Stimulated activated naive CD8-positive, alpha-beta T cell treated with anti-CD3 and anti-CD28 coated beads, Interleukin-15, amount 100 ng/mL, for 72 hours (primary cell): ENCODE measurements at regions not wholly inside any gene's neighbourhood (a gene's known extent, or its start where the extent isn't known, plus 50 kb on each side); places are given as distances from the start of the nearest gene placed in this dataset.

Experiments used
- ATAC-seq: fragments of 150-1000 bp; cut with Tn5 transposase; 2 replicates; pipeline ENCODE4 v1.10.0; 2021; ENCODE audit warnings: mild to moderate bottlenecking, moderate library complexity
- DNase-seq, 2 donors: peaks; one replicate each; pipeline ENCODE4 v3.0.0; 2021 to 2022
- H3K27ac Mint-ChIP-seq, 2 donors: one replicate each; pipeline ENCODE4 v1.8.0; 2022; ENCODE audit warnings: mild to moderate bottlenecking in 2 of 2, mixed read lengths in 2 of 2, moderate library complexity in 2 of 2
- H3K27me3 Mint-ChIP-seq: one replicate; pipeline ENCODE4 v1.8.0; 2022; ENCODE audit warnings: mixed read lengths
- H3K4me1 Mint-ChIP-seq: one replicate; pipeline ENCODE4 v1.8.0; 2022; ENCODE audit warnings: mild to moderate bottlenecking, mixed read lengths
- H3K4me3 Mint-ChIP-seq, 2 donors: one replicate each; pipeline ENCODE4 v1.8.0; 2022; ENCODE audit warnings: mild to moderate bottlenecking in 2 of 2, mixed read lengths in 2 of 2, moderate library complexity in 1 of 2
- H3K9me3 Mint-ChIP-seq, 2 donors: one replicate each; pipeline ENCODE4 v1.8.0; 2022; ENCODE audit warnings: mixed read lengths in 2 of 2

DNA sequence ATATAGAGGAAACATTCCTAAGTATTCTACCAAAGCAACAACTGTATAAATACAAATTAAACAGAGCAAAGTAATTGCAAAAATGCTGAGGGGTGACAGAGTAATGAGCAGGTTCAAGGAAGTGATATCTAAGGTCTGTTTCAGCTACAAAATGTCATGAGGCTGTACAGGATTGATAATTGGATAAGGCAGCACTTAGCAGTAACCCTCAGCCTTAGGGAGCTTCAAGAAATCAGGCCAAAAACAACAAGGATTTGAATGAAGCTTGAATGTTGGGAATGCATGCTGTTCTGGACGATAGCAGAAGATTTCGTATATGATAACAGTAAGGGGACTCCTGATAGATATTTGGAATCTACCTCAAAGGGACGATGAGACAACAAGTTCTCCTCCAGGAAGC, 142.0 kb upstream of the MMADHC start:
- Mint-ChIP-seq H3K4me1 (no peaks in the 10 kb centered on the region), H3K27ac (no peak overlapping the region), H3K27me3 (no peaks in the 10 kb centered on the region), H3K9me3 (no peaks in the 10 kb centered on the region), H3K4me3 (no peak overlapping the region)
- no peak for ATAC-seq
- no peak for DNase-seq

DNA sequence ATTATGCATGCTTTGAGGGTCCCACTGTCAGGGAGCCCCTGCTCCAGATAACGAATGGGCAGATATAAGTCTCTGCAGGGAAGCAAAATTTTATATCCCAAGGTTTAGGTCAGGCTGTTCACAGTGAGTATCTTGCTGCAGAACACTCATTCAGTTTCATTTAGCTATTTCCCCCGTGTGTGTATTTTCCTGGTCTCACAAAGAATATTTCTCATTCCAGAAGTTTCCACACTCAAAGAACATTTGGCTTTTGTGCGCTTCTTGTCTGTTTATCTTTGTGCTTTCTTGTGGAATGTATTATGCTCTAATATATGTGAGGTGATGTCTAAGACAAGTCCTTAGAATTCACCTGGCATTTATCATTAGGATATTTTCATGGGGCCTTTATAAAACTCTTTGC, 140.4 kb upstream of the MMADHC start:
- no peaks in the 10 kb centered on the region for H3K4me1 Mint-ChIP-seq
- ATAC-seq = no peak
- no peak for DNase-seq
- peaks cover 0 to under 1% of the 10 kb centered on the region in 2 donors for H3K9me3 Mint-ChIP-seq
- no peak overlapping the region for H3K4me3 Mint-ChIP-seq
- no peak overlapping the region for H3K27ac Mint-ChIP-seq
- no peaks in the 10 kb centered on the region for H3K27me3 Mint-ChIP-seq

DNA sequence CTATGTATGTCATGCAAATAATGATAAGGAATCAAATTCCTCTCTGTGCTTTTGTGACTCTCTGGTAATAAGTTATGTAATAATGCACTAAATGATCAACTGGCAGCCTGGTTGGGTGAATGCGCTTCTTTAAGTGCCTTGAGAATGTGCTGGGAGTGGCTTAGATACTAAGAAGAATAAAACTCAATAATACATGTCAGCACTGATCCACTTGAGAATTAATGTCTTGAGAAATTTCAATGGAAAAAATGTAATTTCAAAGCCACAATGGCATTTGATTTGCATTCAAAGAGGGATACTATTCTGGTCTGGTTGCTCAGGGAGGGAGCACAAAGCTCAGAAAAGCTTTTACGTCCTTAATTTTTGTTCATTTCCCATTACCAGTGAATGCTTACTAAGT, 137.7 kb upstream of the MMADHC start:
- H3K9me3 Mint-ChIP-seq = peaks cover 0 to 8% of the 10 kb centered on the region in 2 donors
- no peak for DNase-seq
- H3K27me3 Mint-ChIP-seq = no peaks in the 10 kb centered on the region
- ATAC-seq = no peak
- no peaks in the 10 kb centered on the region for H3K4me1 Mint-ChIP-seq
- no peak overlapping the region for H3K4me3 Mint-ChIP-seq
- no peak overlapping the region for H3K27ac Mint-ChIP-seq

DNA sequence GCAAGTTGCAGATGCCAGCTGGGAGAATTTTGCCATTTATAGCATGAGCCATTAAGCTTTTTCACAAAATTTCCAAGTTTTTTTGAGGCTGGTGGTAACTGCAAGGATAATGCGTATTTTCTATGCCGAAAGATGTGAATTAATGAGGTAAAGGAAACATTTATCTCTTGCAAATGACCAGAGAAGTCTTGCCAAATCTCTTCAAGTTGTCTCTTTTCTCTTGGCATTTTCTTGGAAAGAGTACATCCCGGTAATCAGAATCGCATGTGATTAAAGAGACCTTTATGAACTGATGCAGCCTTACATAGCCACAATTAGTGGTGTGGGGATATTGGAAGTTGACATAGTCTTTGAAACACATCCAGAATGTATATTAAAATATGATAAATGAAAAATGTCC, 136.5 kb upstream of the MMADHC start:
- no peak for ATAC-seq
- peaks cover 0 to 8% of the 10 kb centered on the region in 2 donors for H3K9me3 Mint-ChIP-seq
- no peaks in the 10 kb centered on the region for H3K4me1 Mint-ChIP-seq
- no peak for DNase-seq
- H3K27ac Mint-ChIP-seq = no peak overlapping the region
- no peak overlapping the region for H3K4me3 Mint-ChIP-seq
- H3K27me3 Mint-ChIP-seq = no peaks in the 10 kb centered on the region

DNA sequence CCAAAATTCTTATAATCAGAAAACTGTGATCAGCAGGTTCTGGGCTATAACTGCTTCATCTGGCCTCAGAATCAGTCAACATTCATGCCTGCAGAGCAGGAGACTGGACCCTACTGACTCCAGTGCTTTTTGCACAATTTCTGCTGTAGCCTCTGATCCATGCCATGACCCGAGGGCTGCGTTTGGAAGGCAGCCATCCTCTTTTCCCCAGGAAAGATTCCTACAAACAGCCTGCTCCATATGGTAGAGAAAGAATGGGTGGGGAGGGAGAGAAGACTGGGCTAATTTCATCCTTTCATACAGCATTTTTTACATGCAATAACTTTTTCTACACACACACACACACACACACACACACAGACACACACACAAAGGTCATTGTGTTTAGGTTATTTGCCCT, 133.0 kb upstream of the MMADHC start:
- no peak for DNase-seq
- no peak for ATAC-seq
- no peaks in the 10 kb centered on the region for H3K4me1 Mint-ChIP-seq
- no peaks in the 10 kb centered on the region for H3K27me3 Mint-ChIP-seq
- H3K4me3 Mint-ChIP-seq = no peak overlapping the region
- no peak overlapping the region for H3K27ac Mint-ChIP-seq
- peaks cover 0 to 8% of the 10 kb centered on the region in 2 donors for H3K9me3 Mint-ChIP-seq

DNA sequence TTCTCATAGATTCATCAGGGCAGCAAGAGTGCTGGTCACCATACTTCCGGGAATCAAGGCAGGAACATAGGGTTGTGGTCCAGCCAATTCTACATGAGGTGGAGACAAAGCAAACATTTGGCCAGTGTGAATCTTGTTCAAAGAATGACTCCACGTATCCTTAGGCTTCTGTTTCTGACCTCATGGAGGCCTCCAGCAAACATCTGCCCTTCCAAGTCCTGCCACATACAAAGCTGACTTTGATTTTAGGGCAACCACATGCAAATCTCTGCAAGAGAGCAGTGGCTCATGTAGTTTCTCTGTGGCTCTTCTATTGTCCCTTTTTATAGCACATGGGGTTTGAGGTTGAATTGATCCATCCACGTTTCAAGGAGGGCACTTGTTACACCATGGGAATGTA, 132.1 kb upstream of the MMADHC start:
- Mint-ChIP-seq H3K27ac (no peak overlapping the region), H3K4me1 (no peaks in the 10 kb centered on the region), H3K9me3 (peaks cover 0 to 8% of the 10 kb centered on the region in 2 donors), H3K4me3 (no peak overlapping the region), H3K27me3 (no peaks in the 10 kb centered on the region)
- ATAC-seq (no peak), DNase-seq (no peak)

DNA sequence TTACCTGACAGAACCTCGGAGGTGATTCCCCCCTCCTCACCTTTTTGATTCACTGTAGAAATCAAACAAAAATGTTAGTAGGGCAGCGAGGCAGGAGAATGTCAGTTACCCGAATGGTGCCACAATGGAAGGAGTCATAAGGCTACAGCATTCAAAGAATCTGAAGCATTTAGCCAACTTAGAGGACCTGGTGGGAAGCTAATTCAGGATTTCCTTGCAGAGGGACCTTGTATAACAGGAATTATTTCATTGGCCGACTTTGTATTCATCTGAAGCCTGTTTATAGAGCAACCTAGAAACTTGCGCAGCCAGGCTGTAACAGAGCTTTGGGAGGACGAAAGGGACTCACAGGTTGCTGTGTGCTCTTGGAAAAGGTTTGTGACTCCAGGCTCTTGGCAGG, 129.1 kb upstream of the MMADHC start:
- no peak for DNase-seq
- Mint-ChIP-seq H3K27me3 (no peaks in the 10 kb centered on the region), H3K27ac (no peak overlapping the region), H3K4me1 (no peaks in the 10 kb centered on the region), H3K9me3 (no peaks in the 10 kb centered on the region), H3K4me3 (no peak overlapping the region)
- ATAC-seq = no peak

DNA sequence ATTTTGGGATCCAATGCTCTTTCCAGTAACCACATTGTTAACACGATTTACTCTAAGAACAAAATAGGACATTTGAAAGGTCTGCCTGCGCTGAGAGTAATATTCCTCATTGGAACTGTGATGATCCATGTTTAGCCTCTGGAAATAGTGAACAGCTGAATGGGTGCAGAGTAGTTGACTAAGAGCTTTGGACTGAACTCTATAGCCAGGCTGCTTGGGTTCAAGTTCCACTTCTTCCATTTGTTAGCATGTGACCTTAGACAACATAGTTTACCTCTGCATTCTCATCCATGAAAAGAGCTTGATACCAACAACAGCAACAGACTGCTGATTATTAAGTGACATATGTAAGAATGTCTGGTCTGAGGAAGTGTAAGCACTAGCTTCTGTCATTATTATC, 128.3 kb upstream of the MMADHC start:
- DNase-seq (no peak), ATAC-seq (no peak)
- Mint-ChIP-seq H3K4me3 (no peak overlapping the region), H3K27me3 (no peaks in the 10 kb centered on the region), H3K27ac (no peak overlapping the region), H3K4me1 (no peaks in the 10 kb centered on the region), H3K9me3 (no peaks in the 10 kb centered on the region)

DNA sequence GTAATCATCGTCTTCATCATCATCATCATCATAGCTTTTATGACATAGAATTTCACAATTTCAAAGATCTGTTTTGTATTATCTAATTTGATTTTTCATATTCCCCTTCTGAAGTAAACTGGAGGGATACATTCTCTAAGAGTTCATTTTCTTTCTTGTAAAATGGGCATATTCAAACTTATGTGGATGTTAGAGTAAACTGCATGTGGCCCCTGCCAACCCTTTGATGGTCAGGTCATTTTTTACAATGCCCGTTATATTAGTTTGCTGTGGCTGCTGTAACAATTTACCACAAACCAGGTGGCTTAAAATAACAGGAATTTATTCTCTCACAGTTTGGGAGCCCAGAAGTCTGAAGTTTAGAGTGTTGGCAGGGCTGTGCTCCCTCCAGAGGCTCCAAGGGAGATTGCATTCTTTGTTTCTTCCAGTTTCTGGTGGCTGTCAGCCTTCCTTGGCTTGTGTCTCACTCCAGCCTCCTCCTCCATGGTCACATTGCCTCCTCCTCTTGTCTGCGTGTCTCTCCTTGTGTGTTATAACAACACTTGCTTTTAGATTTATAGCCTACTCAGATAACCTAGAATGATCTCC, 127.5 kb upstream of the MMADHC start:
- Mint-ChIP-seq H3K27me3 (no peaks in the 10 kb centered on the region), H3K9me3 (no peaks in the 10 kb centered on the region), H3K4me1 (no peaks in the 10 kb centered on the region), H3K4me3 (no peak overlapping the region), H3K27ac (no peak overlapping the region)
- DNase-seq = no peak
- ATAC-seq = no peak

DNA sequence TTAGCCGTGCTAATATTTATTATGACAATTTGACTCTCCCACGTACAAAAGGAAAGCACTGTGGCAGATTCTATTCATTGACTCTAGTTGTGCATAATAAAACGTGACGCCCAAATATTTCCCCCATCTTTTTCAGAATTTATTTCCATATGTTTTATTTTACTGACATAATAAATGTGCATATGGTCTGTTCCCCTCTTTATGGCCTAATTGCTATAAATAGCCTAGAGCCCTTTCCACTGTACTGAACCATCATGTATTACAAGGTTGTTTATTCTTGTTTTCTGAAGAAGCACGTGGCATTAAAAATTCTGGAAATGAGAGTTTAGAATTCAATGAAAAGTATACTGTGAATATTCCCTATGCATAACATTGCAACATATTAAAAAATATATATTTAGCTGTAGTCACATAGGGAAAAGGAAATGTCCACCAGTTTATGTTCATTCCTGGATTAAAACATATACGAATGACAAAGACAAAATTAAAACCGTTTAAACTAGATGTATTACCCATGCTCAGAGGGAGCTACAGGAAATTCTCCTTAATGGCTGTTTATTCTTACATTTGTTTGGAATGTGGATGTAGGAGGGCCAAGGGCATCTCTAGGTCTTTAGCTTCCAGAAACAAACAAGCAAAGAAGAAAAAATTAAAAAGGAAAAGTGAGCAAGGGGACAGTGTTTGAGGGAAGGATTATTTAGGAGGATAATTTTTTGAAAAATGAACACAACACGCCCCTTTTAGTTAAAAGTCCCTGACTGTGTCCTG, 122.1 kb upstream of the MMADHC start:
- no peaks in the 10 kb centered on the region for H3K9me3 Mint-ChIP-seq
- ATAC-seq (no peak), DNase-seq (no peak)
- H3K27me3 Mint-ChIP-seq = no peaks in the 10 kb centered on the region
- no peak overlapping the region for H3K4me3 Mint-ChIP-seq
- no peak overlapping the region for H3K27ac Mint-ChIP-seq
- H3K4me1 Mint-ChIP-seq = no peaks in the 10 kb centered on the region

DNA sequence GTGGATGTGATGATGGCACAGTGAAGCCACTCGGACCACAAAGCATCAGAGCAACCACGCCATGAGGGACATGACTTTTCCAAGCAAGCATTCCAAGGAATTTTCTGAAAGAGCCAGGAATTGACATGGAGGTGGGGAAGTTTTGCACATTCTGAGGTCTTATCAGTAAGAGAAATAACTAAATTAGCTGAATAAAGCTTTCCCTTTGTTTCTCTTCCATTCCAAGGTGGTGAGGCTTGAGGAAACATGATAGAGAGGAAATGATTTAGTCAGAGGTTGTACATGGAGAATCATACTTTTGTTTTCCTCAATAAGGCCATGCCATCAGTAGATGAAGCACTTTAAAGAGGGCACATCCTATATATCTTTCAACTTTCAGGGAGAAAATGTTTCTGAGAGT, 115.7 kb upstream of the MMADHC start:
- Mint-ChIP-seq H3K27me3 (no peaks in the 10 kb centered on the region), H3K4me3 (no peak overlapping the region), H3K27ac (no peak overlapping the region), H3K9me3 (no peaks in the 10 kb centered on the region), H3K4me1 (no peaks in the 10 kb centered on the region)
- no peak for ATAC-seq
- DNase-seq = no peak

DNA sequence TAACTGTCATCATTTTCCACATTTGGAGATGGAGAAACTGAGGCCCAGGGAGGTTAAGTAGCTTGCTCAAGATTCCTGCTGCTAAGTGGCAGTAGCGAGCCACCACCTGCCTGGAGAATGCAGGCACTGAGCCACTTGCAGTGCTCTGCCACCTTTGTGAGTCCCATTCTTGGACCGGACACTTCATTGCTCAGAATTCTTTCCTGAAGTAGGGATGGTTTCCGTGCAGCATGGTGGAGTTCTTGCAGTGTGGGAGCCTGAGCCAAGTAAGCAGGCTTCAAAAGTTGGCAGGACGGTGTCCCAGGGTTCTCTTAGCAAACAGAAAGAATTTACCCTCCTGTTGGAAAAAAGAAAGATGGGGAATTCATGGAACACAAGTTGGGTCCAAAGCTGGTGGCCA, 115.0 kb upstream of the MMADHC start:
- H3K4me1 Mint-ChIP-seq = no peaks in the 10 kb centered on the region
- H3K27ac Mint-ChIP-seq = no peak overlapping the region
- H3K27me3 Mint-ChIP-seq = no peaks in the 10 kb centered on the region
- no peaks in the 10 kb centered on the region for H3K9me3 Mint-ChIP-seq
- no peak overlapping the region for H3K4me3 Mint-ChIP-seq
- DNase-seq (no peak), ATAC-seq (no peak)

DNA sequence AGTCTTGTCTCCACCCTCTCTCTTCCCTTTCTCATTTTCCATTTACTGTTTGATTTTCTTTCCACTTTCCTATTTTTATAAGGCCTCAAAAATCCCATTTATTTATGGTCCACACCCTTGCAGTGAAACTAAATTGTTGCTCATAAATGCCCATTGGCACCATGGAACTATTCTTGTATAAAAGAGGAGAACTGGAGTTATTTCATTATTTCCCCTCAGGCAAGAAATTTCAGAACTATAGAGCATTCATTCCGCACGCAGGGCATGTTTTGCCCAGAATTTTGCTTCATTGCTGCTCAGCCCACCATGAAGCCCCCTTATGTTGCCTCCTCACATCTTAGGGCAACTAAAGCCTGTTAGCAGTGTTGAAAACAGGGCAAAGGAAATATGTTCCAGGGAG, 113.7 kb upstream of the MMADHC start:
- Mint-ChIP-seq H3K4me3 (no peak overlapping the region), H3K4me1 (no peaks in the 10 kb centered on the region), H3K9me3 (no peaks in the 10 kb centered on the region), H3K27ac (no peak overlapping the region), H3K27me3 (no peaks in the 10 kb centered on the region)
- no peak for ATAC-seq
- no peak for DNase-seq

DNA sequence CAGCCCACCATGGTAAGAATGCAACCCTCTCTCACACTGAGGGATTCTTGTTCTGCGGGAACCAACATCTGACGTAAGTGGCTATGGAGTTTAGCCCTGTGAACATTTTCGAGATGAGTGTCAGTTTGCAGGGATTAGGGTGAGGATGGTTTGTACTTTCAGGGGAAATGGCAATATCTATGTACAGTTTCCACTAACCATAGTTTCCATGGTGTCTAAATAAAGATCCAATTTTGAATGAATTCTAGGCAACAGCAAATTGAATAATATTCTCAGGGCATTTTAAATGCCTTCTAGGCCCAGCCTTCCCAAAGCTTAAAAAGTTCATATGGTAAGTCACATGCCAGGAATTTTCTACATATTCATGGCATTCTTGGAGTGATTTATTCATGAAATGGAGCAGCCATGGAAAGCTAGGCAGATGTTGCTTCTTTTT, 105.4 kb upstream of the MMADHC start:
- no peak overlapping the region for H3K4me3 Mint-ChIP-seq
- no peaks in the 10 kb centered on the region for H3K9me3 Mint-ChIP-seq
- no peaks in the 10 kb centered on the region for H3K4me1 Mint-ChIP-seq
- no peak for ATAC-seq
- DNase-seq = no peak
- H3K27me3 Mint-ChIP-seq = no peaks in the 10 kb centered on the region
- H3K27ac Mint-ChIP-seq = no peak overlapping the region

DNA sequence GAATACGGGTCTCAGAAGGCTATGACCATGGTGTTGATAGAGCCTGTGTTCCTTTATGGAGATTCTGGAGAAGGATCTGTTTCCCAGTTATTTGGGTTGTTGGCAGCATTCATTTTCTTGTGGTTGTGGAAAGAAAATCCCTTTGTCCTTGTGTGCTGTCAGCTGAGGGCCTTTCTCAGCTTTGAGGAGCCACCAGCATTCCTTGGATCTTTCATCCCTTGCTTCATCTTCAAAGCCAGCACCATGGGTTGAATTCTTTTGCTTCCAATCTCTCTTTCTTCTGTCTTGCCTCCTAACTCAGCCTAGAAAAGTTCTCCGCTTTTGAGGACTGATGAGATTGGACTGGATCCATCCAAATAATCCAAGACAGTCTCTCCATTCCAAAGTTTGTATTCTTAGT, 103.2 kb upstream of the MMADHC start:
- no peak overlapping the region for H3K4me3 Mint-ChIP-seq
- DNase-seq = no peak
- H3K9me3 Mint-ChIP-seq = no peaks in the 10 kb centered on the region
- H3K27me3 Mint-ChIP-seq = no peaks in the 10 kb centered on the region
- ATAC-seq = no peak
- no peaks in the 10 kb centered on the region for H3K4me1 Mint-ChIP-seq
- H3K27ac Mint-ChIP-seq = no peak overlapping the region

DNA sequence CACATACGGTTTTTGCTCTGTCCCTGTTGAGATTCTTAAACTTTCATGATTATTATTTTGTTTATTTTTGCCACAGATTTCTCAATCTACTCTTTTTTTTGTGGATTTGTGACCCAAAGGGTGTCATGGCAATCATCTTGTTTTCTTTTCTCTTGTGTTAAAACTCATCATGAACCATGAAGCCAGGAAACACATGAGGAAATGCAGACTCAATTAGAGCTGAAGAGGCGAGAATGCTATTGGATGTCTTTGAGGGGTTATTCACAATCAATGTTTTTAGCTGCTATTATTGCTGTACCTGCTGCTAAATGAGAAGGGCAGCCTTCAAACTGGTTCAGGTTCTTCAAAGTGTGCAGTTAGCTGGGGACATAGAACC, 99.5 kb upstream of the MMADHC start:
- ATAC-seq (no peak), DNase-seq (no peak)
- no peaks in the 10 kb centered on the region for H3K4me1 Mint-ChIP-seq
- no peak overlapping the region for H3K27ac Mint-ChIP-seq
- no peaks in the 10 kb centered on the region for H3K9me3 Mint-ChIP-seq
- H3K27me3 Mint-ChIP-seq = no peaks in the 10 kb centered on the region
- H3K4me3 Mint-ChIP-seq = no peak overlapping the region
